H1 (cell line): ENCODE measurements at regions not wholly inside any gene's neighbourhood (a gene's known extent, or its start where the extent isn't known, plus 50 kb on each side); places are given as distances from the start of the nearest gene placed in this dataset.

ENCODE experiments used
- CTCF ChIA-PET: fragments of 300-600 bp; sonication (Branson Sonifier 250); formaldehyde crosslinking; loops from one replicate; lab custom pipeline; 2021; ENCODE audit not compliant: partially characterized antibody; lab: Charles Lee
- POLR2A ChIA-PET: fragments of 300-600 bp; sonication (Branson Sonifier 250); formaldehyde crosslinking; loops from one replicate; lab custom pipeline; 2021; ENCODE audit warnings: inconsistent platforms; ENCODE audit not compliant: partially characterized antibody; lab: Charles Lee
- DNase-seq, 2 experiments: peaks; one replicate each; pipeline versions ENCODE4 v3.0.0 to v3.0.0-alpha.2; 2010 to 2022; ENCODE audit warnings: low spot score in 2 of 2, low read depth in 1 of 2, mixed read lengths in 1 of 2
- FAIRE-seq: peaks from 2 replicates; lab custom pipeline; 2011; peaks lifted over from hg19 to GRCh38; lab: Jason Lieb, UNC
- H2AFZ ChIP-seq: 2 replicates; pipeline ENCODE4 v1.8.1; 2012; ENCODE audit warnings: low read length, inconsistent platforms
- H2AK5ac ChIP-seq: 2 replicates; pipeline ENCODE4 v1.6.1; 2013; ENCODE audit warnings: low read depth, low read length
- H2BK120ac ChIP-seq: replicated peaks from 2 replicates; pipeline ENCODE3; 2013; ENCODE audit warnings: low read depth, low read length, inconsistent platforms
- H2BK12ac ChIP-seq: 2 replicates; pipeline ENCODE4 v1.6.1; 2013; ENCODE audit warnings: low read depth, low read length
- H2BK15ac ChIP-seq: 2 replicates; pipeline ENCODE4 v1.6.1; 2013; ENCODE audit warnings: low read length
- H2BK20ac ChIP-seq: 2 replicates; pipeline ENCODE4 v1.6.1; 2013; ENCODE audit warnings: low read length
- H2BK5ac ChIP-seq: 2 replicates; pipeline ENCODE4 v1.6.1; 2013; ENCODE audit warnings: low read depth, low read length
- H3K14ac ChIP-seq: 2 replicates; pipeline ENCODE4 v1.6.1; 2013; ENCODE audit warnings: inconsistent platforms; ENCODE audit not compliant: insufficient read length
- H3K18ac ChIP-seq: 2 replicates; pipeline ENCODE4 v1.6.1; 2013; ENCODE audit warnings: low read length; ENCODE audit errors: extremely low read depth
- H3K23ac ChIP-seq: 2 replicates; pipeline ENCODE4 v1.6.1; 2013; ENCODE audit warnings: inconsistent platforms; ENCODE audit not compliant: insufficient read length
- H3K23me2 ChIP-seq: 2 replicates; pipeline ENCODE4 v1.6.1; 2013; ENCODE audit warnings: low read depth, low read length
- H3K27ac ChIP-seq: 2 replicates; pipeline ENCODE4 v1.6.1; 2011; ENCODE audit warnings: low read depth, low read length, inconsistent platforms
- H3K27me3 ChIP-seq, 4 experiments: replicated peaks in 1 of 4; 1 replicate in 1 of 4; 2 replicates in 3 of 4; pipeline versions ENCODE4 v1.6.1 to v1.8.1; 2011 to 2013; ENCODE audit warnings: low read length in 3 of 4, mild to moderate bottlenecking in 3 of 4, inconsistent platforms in 2 of 4, mixed read lengths in 2 of 4, moderate library complexity in 1 of 4; ENCODE audit not compliant: control insufficient read depth in 3 of 4, insufficient read depth in 3 of 4; ENCODE audit errors: extremely low read depth in 1 of 4
- H3K36me3 ChIP-seq, 4 experiments: 2 replicates each; pipeline versions ENCODE4 v1.6.1 to v1.8.1; 2011 to 2013; ENCODE audit warnings: mild to moderate bottlenecking in 4 of 4, low read length in 3 of 4, moderate library complexity in 2 of 4, control low read depth in 1 of 4, inconsistent platforms in 1 of 4; ENCODE audit not compliant: insufficient read depth in 4 of 4, control insufficient read depth in 2 of 4
- H3K4ac ChIP-seq: replicated peaks from 2 replicates; pipeline ENCODE3; 2013; ENCODE audit warnings: low read length, low read depth, mixed read lengths, inconsistent platforms; ENCODE audit not compliant: insufficient read length
- H3K4me1 ChIP-seq, 4 experiments: replicated peaks in 1 of 4; 1 replicate in 1 of 4; 2 replicates in 3 of 4; pipeline versions ENCODE4 v1.6.1 to v1.8.1; 2011 to 2013; ENCODE audit warnings: low read length in 3 of 4, inconsistent platforms in 2 of 4, mixed read lengths in 1 of 4; ENCODE audit not compliant: insufficient read depth in 4 of 4, control insufficient read depth in 3 of 4
- H3K4me2 ChIP-seq, 2 experiments: 2 replicates each; pipeline versions ENCODE4 v1.6.1 to v1.8.1; 2011 to 2013; ENCODE audit warnings: low read depth in 2 of 2, low read length in 2 of 2, control low read depth in 1 of 2, inconsistent platforms in 1 of 2, mild to moderate bottlenecking in 1 of 2; ENCODE audit not compliant: insufficient read depth in 1 of 2
- H3K4me3 ChIP-seq, 4 experiments: fragments of 200-600, 300-600 bp in 1 of 4; sonication (generic), shearing (Covaris generic), sonication (Bioruptor Twin) in 1 of 4; 2 replicates each; pipeline versions ENCODE4 v1.5.1 to v1.8.1; 2011 to 2016; ENCODE audit warnings: low read length in 4 of 4, low read depth in 3 of 4, control low read depth in 2 of 4, inconsistent platforms in 2 of 4, mild to moderate bottlenecking in 2 of 4, mixed read lengths in 1 of 4, moderate library complexity in 1 of 4; ENCODE audit not compliant: insufficient read depth in 2 of 4; ENCODE audit errors: extremely low read depth in 1 of 4
- H3K56ac ChIP-seq: replicated peaks from 2 replicates; pipeline ENCODE3; 2013; ENCODE audit warnings: low read depth, mild to moderate bottlenecking, mixed read lengths, low read length, inconsistent platforms; ENCODE audit not compliant: insufficient read length
- H3K79me1 ChIP-seq: 2 replicates; pipeline ENCODE4 v1.6.1; 2013; ENCODE audit warnings: low read depth, low read length, control low read depth
- H3K79me2 ChIP-seq, 2 experiments: 2 replicates each; pipeline versions ENCODE4 v1.6.1 to v1.8.1; 2012 to 2013; ENCODE audit warnings: low read length in 2 of 2, mild to moderate bottlenecking in 2 of 2, inconsistent platforms in 1 of 2; ENCODE audit not compliant: insufficient read depth in 2 of 2, control insufficient read depth in 1 of 2
- H3K9ac ChIP-seq, 4 experiments: replicated peaks in 1 of 4; 1 replicate in 1 of 4; 2 replicates in 3 of 4; pipeline versions ENCODE4 v1.6.1 to v1.8.1; 2011 to 2013; ENCODE audit warnings: low read depth in 3 of 4, low read length in 3 of 4, control low read depth in 2 of 4, mild to moderate bottlenecking in 2 of 4, moderate library complexity in 2 of 4, inconsistent platforms in 1 of 4; ENCODE audit errors: extremely low read depth in 1 of 4
- H3K9me3 ChIP-seq, 2 experiments: 2 replicates each; pipeline versions ENCODE4 v1.6.1 to v1.8.1; 2012 to 2013; ENCODE audit warnings: mild to moderate bottlenecking in 2 of 2, moderate library complexity in 2 of 2, control low read depth in 1 of 2, inconsistent platforms in 1 of 2, low read depth in 1 of 2, low read length in 1 of 2, mixed read lengths in 1 of 2; ENCODE audit not compliant: insufficient read depth in 2 of 2
- H4K20me1 ChIP-seq, 2 experiments: replicated peaks in 1 of 2; 2 replicates each; pipeline versions ENCODE3 to v1.8.1; 2011 to 2013; ENCODE audit warnings: inconsistent platforms in 2 of 2, low read length in 2 of 2, mild to moderate bottlenecking in 1 of 2; ENCODE audit not compliant: insufficient read depth in 2 of 2, control insufficient read depth in 1 of 2
- H4K5ac ChIP-seq: 2 replicates; pipeline ENCODE4 v1.6.1; 2013; ENCODE audit warnings: low read length, low read depth, mixed read lengths, inconsistent platforms; ENCODE audit not compliant: insufficient read length
- H4K8ac ChIP-seq: 2 replicates; pipeline ENCODE4 v1.8.0; 2013; ENCODE audit warnings: mild to moderate bottlenecking, moderate library complexity, low read length, inconsistent platforms; ENCODE audit not compliant: insufficient read depth; ENCODE audit errors: extremely low read depth
- H4K91ac ChIP-seq: replicated peaks from 2 replicates; pipeline ENCODE3; 2013; ENCODE audit warnings: low read length, mixed read lengths, inconsistent platforms; ENCODE audit not compliant: insufficient read length
- CBX8 ChIP-seq: fragments of 300-800, 300-1000 bp; sonication (generic); IDR thresholded peaks from 2 replicates; pipeline ENCODE4 v1.7.1; 2016; ENCODE audit warnings: low read depth, low read length, borderline replicate concordance
- GABPA ChIP-seq: IDR thresholded peaks from 2 replicates; pipeline ENCODE4 v1.6.1; 2011; ENCODE audit warnings: mild to moderate bottlenecking, low read length, moderate library complexity, borderline replicate concordance; ENCODE audit not compliant: insufficient read depth
- JUN ChIP-seq: IDR thresholded peaks from 2 replicates; pipeline ENCODE4 v1.6.1; 2011; ENCODE audit warnings: low read depth, mild to moderate bottlenecking, improper control_type of control experiment, low read length
- SP1 ChIP-seq: IDR thresholded peaks from 2 replicates; pipeline ENCODE4 v1.6.1; 2011; ENCODE audit warnings: low read depth, low read length
- USF2 ChIP-seq: IDR thresholded peaks from 2 replicates; pipeline ENCODE4 v1.6.1; 2011; ENCODE audit warnings: low read length, improper control_type of control experiment
- WGBS, 2 experiments: shearing (Covaris generic) in 1 of 2; methylation state at CpG; one replicate each; pipeline versions ENCODE4 v1.1.6 to v1.1.7; 2013 to 2015; ENCODE audit warnings: low lambda C conversion rate in 2 of 2, mixed read lengths in 2 of 2, inconsistent platforms in 1 of 2, low coverage in 1 of 2, missing lambda C conversion rate in 1 of 2; ENCODE audit not compliant: insufficient replicate concordance in 2 of 2, insufficient coverage in 1 of 2, insufficient read length in 1 of 2; ENCODE audit errors: extremely low coverage in 1 of 2, missing lambda C conversion rate in 1 of 2; 5-methylcytosine and 5-hydroxymethylcytosine counted together

GRCh38 chr18:78620326-78620725 lies 359.3 kb upstream of the SALL3 start:
- WGBS, 2 experiments = 97% methylated on average over 6 of the region's 6 CpGs; no CpG with 5 or more reads in 1 of the 2 experiments
- H3K4me3 ChIP-seq = no peak overlapping the region
- H3K79me2 ChIP-seq = no peaks in the 10 kb centered on the region
- H4K8ac ChIP-seq = no peak overlapping the region
- no peaks in the 10 kb centered on the region for H3K27me3 ChIP-seq
- POLR2A ChIA-PET = no interaction called here
- CTCF ChIA-PET = interaction anchor here (0.7 to 1.9 kb wide), 3 partner anchors 11 to 23 kb away, joined by 3 to 5 read pairs (median 4); no protein-coding TSS in a partner anchor
- no peaks in the 10 kb centered on the region for H4K20me1 ChIP-seq
- H2BK120ac ChIP-seq = no peak overlapping the region
- DNase-seq = no peak
- H3K14ac ChIP-seq = no peak overlapping the region
- H3K4me2 ChIP-seq = no peak overlapping the region
- H3K23me2 ChIP-seq = no peaks in the 10 kb centered on the region
- no peak overlapping the region for H3K56ac ChIP-seq
- no peak overlapping the region for H2BK5ac ChIP-seq
- H2BK15ac ChIP-seq = no peak overlapping the region
- no peak overlapping the region for H3K23ac ChIP-seq
- no peak overlapping the region for H3K27ac ChIP-seq
- H2BK20ac ChIP-seq = no peak overlapping the region
- H4K5ac ChIP-seq = no peak overlapping the region
- no peak overlapping the region for H4K91ac ChIP-seq
- peaks cover 3 to 9% of the 10 kb centered on the region in 2 experiments; a peak in 2 of 4 replicates for H3K9me3 ChIP-seq
- H3K18ac ChIP-seq = no peak overlapping the region
- H2AFZ ChIP-seq = no peak overlapping the region
- H3K9ac ChIP-seq = no peak overlapping the region
- H3K4ac ChIP-seq = no peak overlapping the region
- FAIRE-seq = no peak
- H2BK12ac ChIP-seq = no peak overlapping the region
- no peaks in the 10 kb centered on the region for H3K36me3 ChIP-seq
- H2AK5ac ChIP-seq = no peak overlapping the region
- H3K4me1 ChIP-seq = peaks cover 0 to 6% (median 0%) of the 10 kb centered on the region in 4 experiments; a peak in 2 of 7 replicates
- peaks cover 3% of the 10 kb centered on the region; the same call in 1 of the 2 replicates for H3K79me1 ChIP-seq
- no peak for TF ChIP-seq GABPA
- no peak for TF ChIP-seq SP1
- no peak for TF ChIP-seq CBX8
- TF ChIP-seq JUN = no peak
- TF ChIP-seq USF2 = no peak
